Lower leg skin (tissue), 4 donors: ENCODE measurements at regions not wholly inside any gene's neighbourhood (a gene's known extent, or its start where the extent isn't known, plus 50 kb on each side); places are given as distances from the start of the nearest gene placed in this dataset.
"Not testable (repeated sequence)": the region's sequence is repeated elsewhere in the genome, so short reads cannot be mapped to it uniquely, and the experiment has no call there.

Source experiments
- DNase-seq, 2 donors: peaks; one replicate each; pipeline ENCODE4 v3.0.0-alpha.2; 2019; ENCODE audit warnings: low spot score in 2 of 2
- H3K4me3 ChIP-seq: fragments of 200-600 bp; sonication (generic); 2 replicates; pipeline ENCODE4 v1.5.1; 2017; ENCODE audit warnings: mild to moderate bottlenecking, low read depth; ENCODE audit not compliant: poor library complexity, severe bottlenecking
- POLR2A ChIP-seq, 2 donors: fragments of 450-650 bp; IDR thresholded peaks; one replicate each; pipeline ENCODE4 v1.6.1; 2016 to 2017; ENCODE audit warnings: antibody characterized with exemption in 2 of 2, mild to moderate bottlenecking in 1 of 2, moderate library complexity in 1 of 2
- WGBS, 2 donors: methylation state at CpG; one replicate each; pipeline ENCODE4 v1.1.5; 2018; 5-methylcytosine and 5-hydroxymethylcytosine counted together
- intact Hi-C: fragments of 100-400 bp; cut with DNase I; formaldehyde crosslinking; loops from one replicate; pipeline ENCODE4 v1.15.0; 2023; ENCODE audit warnings: low total_unique reads
- TF ChIP-seq, protein P1 (sequence below), 3 donors: fragments of 450-650 bp; IDR thresholded peaks; one replicate each; pipeline ENCODE4 v1.5.1; 2016; ENCODE audit warnings: antibody characterized with exemption in 3 of 3, mild to moderate bottlenecking in 3 of 3, moderate library complexity in 2 of 3

DNA sequence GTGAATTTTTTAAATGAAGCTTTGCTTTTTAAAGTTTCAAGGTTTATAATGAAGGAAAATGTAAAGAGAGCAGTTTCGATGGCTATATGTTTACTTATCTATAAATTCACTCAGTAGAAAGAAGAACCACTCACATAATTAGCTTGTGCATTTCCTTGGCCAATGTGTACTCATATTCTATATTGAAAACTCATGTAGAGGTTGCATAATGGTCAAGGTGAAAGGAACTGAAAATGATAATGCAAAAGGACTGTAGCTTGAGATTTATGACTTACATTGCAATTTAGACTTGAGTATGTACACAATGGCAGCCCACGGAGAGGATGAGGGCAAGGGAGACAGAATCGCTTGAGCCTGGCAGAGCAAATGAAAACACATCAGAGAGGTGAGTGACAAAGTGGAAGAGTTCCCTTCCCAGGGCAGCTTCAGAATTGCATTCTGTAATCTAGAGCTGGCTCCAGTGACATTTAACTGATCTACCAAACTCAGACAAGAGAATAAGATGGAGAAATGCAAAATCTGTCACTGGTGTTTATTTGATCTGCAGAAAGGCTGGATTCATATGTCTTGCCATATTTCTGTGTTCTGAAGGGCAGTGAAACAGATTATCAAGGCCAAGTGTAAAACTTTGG lies 191.8 kb downstream of the TMEM200A start:
- no peak for DNase-seq
- intact Hi-C loops, result no loop called here
- WGBS, 2 donors, result 76 to 78% methylated on average over 3 of the region's 3 CpGs
- TF ChIP-seq, protein P1, sequence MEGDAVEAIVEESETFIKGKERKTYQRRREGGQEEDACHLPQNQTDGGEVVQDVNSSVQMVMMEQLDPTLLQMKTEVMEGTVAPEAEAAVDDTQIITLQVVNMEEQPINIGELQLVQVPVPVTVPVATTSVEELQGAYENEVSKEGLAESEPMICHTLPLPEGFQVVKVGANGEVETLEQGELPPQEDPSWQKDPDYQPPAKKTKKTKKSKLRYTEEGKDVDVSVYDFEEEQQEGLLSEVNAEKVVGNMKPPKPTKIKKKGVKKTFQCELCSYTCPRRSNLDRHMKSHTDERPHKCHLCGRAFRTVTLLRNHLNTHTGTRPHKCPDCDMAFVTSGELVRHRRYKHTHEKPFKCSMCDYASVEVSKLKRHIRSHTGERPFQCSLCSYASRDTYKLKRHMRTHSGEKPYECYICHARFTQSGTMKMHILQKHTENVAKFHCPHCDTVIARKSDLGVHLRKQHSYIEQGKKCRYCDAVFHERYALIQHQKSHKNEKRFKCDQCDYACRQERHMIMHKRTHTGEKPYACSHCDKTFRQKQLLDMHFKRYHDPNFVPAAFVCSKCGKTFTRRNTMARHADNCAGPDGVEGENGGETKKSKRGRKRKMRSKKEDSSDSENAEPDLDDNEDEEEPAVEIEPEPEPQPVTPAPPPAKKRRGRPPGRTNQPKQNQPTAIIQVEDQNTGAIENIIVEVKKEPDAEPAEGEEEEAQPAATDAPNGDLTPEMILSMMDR (IDR thresholded peaks at IDR 0.05), result no peak
- TF ChIP-seq POLR2A (IDR thresholded peaks at IDR 0.05), result no peak
- H3K4me3 ChIP-seq, result no peak overlapping the region

DNA sequence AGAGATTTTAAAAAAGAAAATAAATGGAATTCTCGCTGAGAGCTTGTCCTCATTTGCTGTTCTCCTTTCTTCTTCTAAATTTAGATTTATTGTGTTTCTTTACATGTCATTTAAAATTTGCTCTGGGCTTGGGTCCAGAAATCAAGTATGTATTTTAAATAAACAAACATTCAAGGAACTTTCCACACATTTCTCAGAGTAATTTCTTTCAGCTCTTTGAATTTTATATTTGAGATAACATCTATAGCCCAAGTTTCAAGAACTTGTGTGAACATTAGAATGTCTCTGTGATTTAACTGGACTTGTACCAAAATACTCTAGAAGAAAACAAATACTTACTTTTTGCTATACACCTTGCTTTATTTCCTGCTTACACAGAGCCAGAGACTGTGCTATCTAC lies 192.3 kb downstream of the TMEM200A start:
- DNase-seq, result no peak
- no peak overlapping the region for H3K4me3 ChIP-seq
- intact Hi-C loops, result no loop called here
- TF ChIP-seq POLR2A (IDR thresholded peaks at IDR 0.05), result no peak
- TF ChIP-seq, protein P1 (IDR thresholded peaks at IDR 0.05), result no peak
- WGBS, 2 donors, result 42 to 43% methylated on average over 1 of the region's 1 CpG

DNA sequence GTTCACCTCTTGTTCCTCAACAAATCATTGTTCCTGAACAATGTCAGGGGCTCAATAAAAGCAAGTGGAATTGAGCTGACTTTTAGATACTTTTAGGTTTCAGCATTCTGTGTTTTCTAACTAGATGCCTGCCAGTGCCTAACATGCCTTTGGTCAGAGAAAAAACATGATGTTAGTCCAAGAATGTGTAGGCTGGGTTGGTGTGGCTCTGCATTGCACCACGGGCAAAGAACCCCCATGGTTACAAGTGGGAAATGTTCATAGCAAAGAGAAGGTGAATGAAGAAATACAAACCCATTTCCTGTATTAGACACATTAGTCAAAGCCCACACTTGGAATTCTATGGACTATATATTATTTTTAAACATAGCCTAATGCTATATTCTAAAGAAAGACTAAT lies 193.3 kb downstream of the TMEM200A start:
- DNase-seq, result no peak
- intact Hi-C loops, result no loop called here
- TF ChIP-seq, protein P1 (IDR thresholded peaks at IDR 0.05), result no peak
- TF ChIP-seq POLR2A (IDR thresholded peaks at IDR 0.05), result no peak
- no peak overlapping the region for H3K4me3 ChIP-seq
- 58 to 80% methylated on average over 1 of the region's 1 CpG for WGBS, 2 donors

DNA sequence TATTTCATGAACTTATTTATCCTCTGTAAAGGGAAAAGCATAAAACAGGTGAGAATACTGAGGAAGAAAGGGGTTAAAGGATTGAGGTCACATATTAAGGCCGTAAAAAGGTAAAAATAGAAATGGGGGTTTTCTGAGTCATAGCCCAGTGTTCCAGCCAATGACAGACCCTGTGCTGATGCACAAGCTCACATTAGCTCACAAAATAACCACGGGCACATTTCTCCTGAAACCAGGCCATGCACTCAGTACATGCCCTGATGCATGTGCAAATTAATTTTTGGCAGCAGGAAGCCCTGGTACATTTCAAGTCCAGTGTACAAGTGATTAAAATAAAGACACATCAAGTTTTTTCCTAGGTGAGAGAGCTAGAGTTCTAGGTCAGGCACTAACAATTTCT lies 194.4 kb downstream of the TMEM200A start:
- intact Hi-C loops, result no loop called here
- TF ChIP-seq, protein P1 (IDR thresholded peaks at IDR 0.05), result no peak
- no peak for TF ChIP-seq POLR2A (IDR thresholded peaks at IDR 0.05)
- 47 to 49% methylated on average over 2 of the region's 2 CpGs for WGBS, 2 donors

DNA sequence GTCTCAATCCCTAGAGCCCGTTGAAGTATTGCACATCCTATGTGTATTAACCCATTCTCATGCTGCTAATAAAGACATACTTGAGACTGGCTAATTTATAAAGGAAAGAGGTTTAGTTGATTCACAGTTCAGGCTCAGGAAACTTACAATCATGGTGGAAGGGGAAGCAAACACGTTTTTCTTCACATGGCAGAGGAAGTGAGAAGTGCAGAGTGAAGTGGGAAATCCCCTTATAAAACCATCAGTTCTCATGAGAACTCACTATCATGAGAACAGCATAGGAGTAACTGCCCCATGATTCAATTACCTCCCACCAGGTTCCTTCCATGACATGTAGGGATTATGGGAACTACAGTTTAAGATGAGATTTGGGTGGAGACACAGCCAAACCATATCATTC lies 195.3 kb downstream of the TMEM200A start:
- DNase-seq, intact Hi-C loops, H3K4me3 ChIP-seq: not testable (repeated sequence)
- WGBS, 2 donors, result 59 to 63% methylated on average over 2 of the region's 2 CpGs

More for the DNA sequence above, 194.4 kb downstream of the TMEM200A start:
- H3K4me3 ChIP-seq, result no peak overlapping the region
- DNase-seq, result no peak

DNA sequence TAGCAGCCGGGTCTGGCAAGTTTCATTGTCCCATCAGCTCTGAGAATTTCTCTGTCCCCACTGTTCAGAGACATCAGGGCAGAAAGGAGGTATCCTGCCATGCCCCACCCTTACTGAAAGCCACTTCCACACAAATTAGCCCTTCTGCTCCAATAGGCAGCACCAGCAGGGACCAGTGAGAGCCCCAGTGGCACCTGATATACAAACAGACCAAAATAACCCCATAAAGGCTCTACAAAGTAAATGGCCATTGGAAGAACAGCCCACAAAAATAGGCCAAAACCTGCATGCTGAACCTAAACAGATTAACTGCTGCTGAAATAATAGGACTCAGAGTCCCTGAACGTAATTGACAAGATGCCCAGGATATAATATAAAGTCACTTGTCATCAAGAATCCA lies 199.9 kb downstream of the TMEM200A start:
- 82 to 93% methylated on average over 2 of the region's 2 CpGs for WGBS, 2 donors
- intact Hi-C loops, result no loop called here

More for the DNA sequence above, 199.9 kb downstream of the TMEM200A start:
- H3K4me3 ChIP-seq, result no peak overlapping the region
- TF ChIP-seq, protein P1 (IDR thresholded peaks at IDR 0.05), result no peak
- TF ChIP-seq POLR2A (IDR thresholded peaks at IDR 0.05), result no peak
- no peak for DNase-seq
